Keratinocyte (primary cell): ENCODE measurements at regions not wholly inside any gene's neighbourhood (a gene's known extent, or its start where the extent isn't known, plus 50 kb on each side); places are given as distances from the start of the nearest gene placed in this dataset.
"Not testable (repeated sequence)": the region's sequence is repeated elsewhere in the genome, so short reads cannot be mapped to it uniquely, and the experiment has no call there.

Experiments
- DNase-seq: peaks from one replicate; pipeline ENCODE4 v3.0.0-alpha.2; 2011; ENCODE audit warnings: low read depth, missing footprints, low spot score
- FAIRE-seq: peaks from 2 replicates; lab custom pipeline; 2011; peaks lifted over from hg19 to GRCh38; lab: Jason Lieb, UNC
- H2AFZ ChIP-seq: 2 replicates; pipeline ENCODE4 v1.6.0; 2012; ENCODE audit warnings: low read length, control low read depth, inconsistent platforms; ENCODE audit not compliant: control insufficient read depth
- H3K27ac ChIP-seq: 2 replicates; pipeline ENCODE4 v1.5.1; 2011; ENCODE audit warnings: low read length; ENCODE audit not compliant: control insufficient read depth, insufficient read depth
- H3K27me3 ChIP-seq: 3 replicates; pipeline ENCODE4 v1.6.0; 2011; ENCODE audit warnings: low read length; ENCODE audit not compliant: control insufficient read depth, insufficient read depth; ENCODE audit errors: extremely low read depth
- H3K36me3 ChIP-seq, 2 experiments: 2 replicates in 1 of 2; 3 replicates in 1 of 2; pipeline ENCODE4 v1.5.1; 2011; ENCODE audit warnings: low read length in 2 of 2, mild to moderate bottlenecking in 1 of 2; ENCODE audit not compliant: control insufficient read depth in 2 of 2, insufficient read depth in 2 of 2; ENCODE audit errors: extremely low read depth in 1 of 2
- H3K4me1 ChIP-seq: 3 replicates; pipeline ENCODE4 v1.5.1; 2011; ENCODE audit warnings: low read length; ENCODE audit not compliant: control insufficient read depth, insufficient read depth; ENCODE audit errors: extremely low read depth
- H3K4me2 ChIP-seq: 3 replicates; pipeline ENCODE4 v1.6.0; 2011; ENCODE audit warnings: low read depth, low read length; ENCODE audit not compliant: control insufficient read depth, insufficient read depth; ENCODE audit errors: extremely low read depth
- H3K4me3 ChIP-seq, 3 experiments: fragments of 200-600 bp in 1 of 3; sonication (generic) in 1 of 3; 2 replicates in 2 of 3; 3 replicates in 1 of 3; pipeline ENCODE4 v1.5.1; 2011 to 2016; ENCODE audit warnings: low read length in 3 of 3, mild to moderate bottlenecking in 3 of 3, control low read depth in 2 of 3, inconsistent platforms in 1 of 3, low read depth in 1 of 3, mixed read lengths in 1 of 3, mixed run types in 1 of 3, moderate library complexity in 1 of 3; ENCODE audit not compliant: control insufficient read depth in 2 of 3, insufficient read depth in 2 of 3; ENCODE audit errors: extremely low read depth in 1 of 3
- H3K79me2 ChIP-seq: 2 replicates; pipeline ENCODE4 v1.6.0; 2012; ENCODE audit warnings: low read length; ENCODE audit not compliant: control insufficient read depth, insufficient read depth
- H3K9ac ChIP-seq: 3 replicates; pipeline ENCODE4 v1.6.0; 2011; ENCODE audit warnings: low read length; ENCODE audit not compliant: control insufficient read depth, insufficient read depth; ENCODE audit errors: extremely low read depth
- H3K9me1 ChIP-seq: 3 replicates; pipeline ENCODE4 v1.6.0; 2011; ENCODE audit warnings: low read length; ENCODE audit not compliant: control insufficient read depth, insufficient read depth; ENCODE audit errors: extremely low read depth
- H3K9me3 ChIP-seq: 2 replicates; pipeline ENCODE4 v1.5.1; 2012; ENCODE audit warnings: low read depth, low read length; ENCODE audit not compliant: control insufficient read depth
- H4K20me1 ChIP-seq: 3 replicates; pipeline ENCODE4 v1.6.0; 2011; ENCODE audit warnings: low read length; ENCODE audit not compliant: control insufficient read depth, insufficient read depth; ENCODE audit errors: extremely low read depth
- dilution Hi-C: fragments of 300-500 bp; cut with MboI; formaldehyde crosslinking; loops from one replicate; pipeline ENCODE4 v1.7.0; 2020; ENCODE audit warnings: low sequenced_read_pairs; ENCODE audit not compliant: extremely low pct_ligation_motif_present

- H3K9me3 ChIP-seq, H3K9ac ChIP-seq, DNase-seq, FAIRE-seq, dilution Hi-C loops, H3K4me3 ChIP-seq, H2AFZ ChIP-seq, H3K27me3 ChIP-seq, H3K9me1 ChIP-seq, H4K20me1 ChIP-seq, H3K36me3 ChIP-seq, H3K79me2 ChIP-seq, H3K27ac ChIP-seq, H3K4me2 ChIP-seq, H3K4me1 ChIP-seq: not testable (repeated sequence)
These were observed 264.9 kb downstream of the NPIPA7 start for GRCh38 chr16:16643828-16644227.

- dilution Hi-C loops, H3K79me2 ChIP-seq, H3K36me3 ChIP-seq, H3K4me2 ChIP-seq, H3K9ac ChIP-seq, DNase-seq, H3K9me3 ChIP-seq, H4K20me1 ChIP-seq, FAIRE-seq, H2AFZ ChIP-seq, H3K27me3 ChIP-seq, H3K4me1 ChIP-seq, H3K4me3 ChIP-seq, H3K9me1 ChIP-seq, H3K27ac ChIP-seq: not testable (repeated sequence)
These were observed 269.1 kb downstream of the NPIPA7 start for GRCh38 chr16:16648002-16648401.

DNA sequence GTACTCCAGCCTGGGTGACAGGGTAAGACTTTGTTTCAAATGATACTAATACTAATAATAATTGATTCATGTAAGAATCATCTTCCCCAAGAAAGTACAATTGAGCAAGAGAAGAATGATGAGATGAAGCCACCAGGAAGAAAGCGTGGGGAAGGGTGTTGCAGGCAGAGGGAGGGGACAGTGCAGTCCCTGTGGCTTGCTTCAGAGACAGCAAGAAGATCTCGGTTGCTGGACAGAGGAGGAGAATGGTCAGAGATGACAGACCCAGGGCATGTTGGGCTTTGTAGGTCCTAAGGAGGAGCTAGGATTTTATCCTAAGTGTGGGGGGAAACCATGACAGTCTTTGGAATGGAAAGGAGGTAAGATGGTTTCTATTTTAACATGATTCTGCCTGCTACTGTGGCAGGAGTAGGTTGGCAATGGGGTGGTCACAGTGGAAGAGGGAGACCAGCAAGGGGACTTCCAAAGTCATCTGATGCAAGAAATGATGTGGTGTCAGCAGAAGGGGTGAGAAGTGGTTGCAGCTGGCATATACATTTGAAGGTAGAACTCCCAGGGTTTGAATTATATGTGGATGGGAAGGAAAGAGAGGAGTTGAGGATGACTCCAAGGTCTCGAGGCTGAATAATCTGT lies 293.4 kb downstream of the NPIPA7 start:
- H2AFZ ChIP-seq, H3K4me1 ChIP-seq, H3K4me3 ChIP-seq, H3K9me1 ChIP-seq, H3K79me2 ChIP-seq, H4K20me1 ChIP-seq, H3K9ac ChIP-seq, H3K9me3 ChIP-seq, DNase-seq, H3K27me3 ChIP-seq, FAIRE-seq, dilution Hi-C loops, H3K4me2 ChIP-seq, H3K36me3 ChIP-seq, H3K27ac ChIP-seq: not testable (repeated sequence)

- H3K4me3 ChIP-seq, H4K20me1 ChIP-seq, H3K9ac ChIP-seq, H3K27ac ChIP-seq, FAIRE-seq, H3K9me3 ChIP-seq, H2AFZ ChIP-seq, H3K4me2 ChIP-seq, H3K4me1 ChIP-seq, H3K79me2 ChIP-seq, H3K36me3 ChIP-seq, H3K9me1 ChIP-seq, dilution Hi-C loops, DNase-seq, H3K27me3 ChIP-seq: not testable (repeated sequence)
These were observed 295.9 kb downstream of the NPIPA7 start for GRCh38 chr16:16674820-16675219.

DNA sequence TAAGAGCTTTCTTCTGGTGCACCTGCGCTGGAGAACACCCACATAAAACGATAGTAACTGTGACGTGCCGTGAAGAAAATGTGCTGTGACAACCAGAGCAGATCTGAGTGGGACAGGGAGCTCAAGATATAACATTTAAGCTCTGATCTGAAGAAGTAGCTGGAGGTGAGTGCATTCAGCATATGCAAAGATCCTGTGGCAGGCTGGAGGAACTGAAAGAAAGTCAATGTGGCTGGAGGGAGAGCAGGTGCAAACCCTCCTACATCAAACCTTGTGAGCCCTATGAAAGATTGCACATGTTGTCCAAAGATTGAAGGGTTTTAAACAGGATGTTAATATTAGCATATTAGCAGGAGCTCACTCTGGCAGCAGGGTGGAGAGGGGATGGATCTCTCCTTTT lies 342.9 kb downstream of the NPIPA7 start:
- H2AFZ ChIP-seq, H4K20me1 ChIP-seq, FAIRE-seq, H3K9me1 ChIP-seq, H3K4me2 ChIP-seq, H3K79me2 ChIP-seq, dilution Hi-C loops, H3K4me1 ChIP-seq, H3K9ac ChIP-seq, DNase-seq, H3K4me3 ChIP-seq, H3K36me3 ChIP-seq, H3K27ac ChIP-seq, H3K27me3 ChIP-seq, H3K9me3 ChIP-seq: not testable (repeated sequence)
